ENCODE measurements at regions not wholly inside any gene's neighbourhood (a gene's known extent, or its start where the extent isn't known, plus 50 kb on each side); places are given as distances from the start of the nearest gene placed in this dataset.

DNA sequence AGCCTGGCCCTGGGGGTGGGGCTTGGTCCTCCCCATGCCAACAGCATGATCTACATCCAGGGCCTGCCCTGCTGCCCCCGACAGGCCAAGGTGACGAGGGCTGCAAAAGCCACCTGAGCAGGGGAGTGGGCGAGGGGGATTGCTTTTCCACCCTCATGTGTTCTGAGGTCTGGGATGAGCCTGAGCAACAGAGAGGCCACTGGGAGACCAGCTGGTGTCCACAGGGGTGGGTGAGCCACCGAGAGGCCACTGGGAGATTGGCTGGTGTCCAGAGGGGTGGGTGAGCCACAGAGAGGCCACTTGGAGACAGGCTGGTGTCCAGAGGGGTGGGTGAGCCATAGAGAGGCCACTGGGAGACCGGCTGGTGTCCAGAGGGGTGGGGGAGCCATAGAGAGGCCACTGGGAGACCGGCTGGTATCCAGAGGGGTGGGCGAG, 147.4 kb upstream of the GPC1 start:
- H3K9me3 ChIP-seq = no peaks in the 10 kb centered on the region
- 67 to 90% methylated on average over 1 to 7 of the region's 7 CpGs for WGBS, 2 donors
- H3K27ac ChIP-seq = no peak overlapping the region
- no peaks in the 10 kb centered on the region for H3K36me3 ChIP-seq
- no peaks in the 10 kb centered on the region for H3K4me1 ChIP-seq
- DNase-seq (no peak), ATAC-seq (ENCODE audit: low FRiP score in 2 of 2) (no peak)
- no peak overlapping the region for H3K4me3 ChIP-seq
- H3K27me3 ChIP-seq = no peaks in the 10 kb centered on the region
- TF ChIP-seq POLR2AphosphoS5 (IDR thresholded peaks at IDR 0.05) = no peak
- no peak for TF ChIP-seq POLR2A (IDR thresholded peaks at IDR 0.05)
- no peak for TF ChIP-seq CTCF (IDR thresholded peaks at IDR 0.05)
- TF ChIP-seq EP300 (IDR thresholded peaks at IDR 0.05) = no peak

- peak in 1 of 2 donors; percentile 64 for DNase-seq
- no peaks in the 10 kb centered on the region for H3K27me3 ChIP-seq
- TF ChIP-seq POLR2A (IDR thresholded peaks at IDR 0.05) (no peak), CTCF (IDR thresholded peaks at IDR 0.05) (no peak)
- 81 to 92% methylated on average over 11 to 30 of the region's 30 CpGs for WGBS, 2 donors
- H3K4me3 ChIP-seq = no peak overlapping the region
- H3K27ac ChIP-seq = no peak overlapping the region
- H3K9me3 ChIP-seq = no peaks in the 10 kb centered on the region
- no peaks in the 10 kb centered on the region for H3K4me1 ChIP-seq
- no peak for ATAC-seq (ENCODE audit: low FRiP score in 2 of 2)
- H3K36me3 ChIP-seq = no peaks in the 10 kb centered on the region
Observed at GRCh38 chr2:240289701-240290431, 145.6 kb upstream of the GPC1 start.

DNA sequence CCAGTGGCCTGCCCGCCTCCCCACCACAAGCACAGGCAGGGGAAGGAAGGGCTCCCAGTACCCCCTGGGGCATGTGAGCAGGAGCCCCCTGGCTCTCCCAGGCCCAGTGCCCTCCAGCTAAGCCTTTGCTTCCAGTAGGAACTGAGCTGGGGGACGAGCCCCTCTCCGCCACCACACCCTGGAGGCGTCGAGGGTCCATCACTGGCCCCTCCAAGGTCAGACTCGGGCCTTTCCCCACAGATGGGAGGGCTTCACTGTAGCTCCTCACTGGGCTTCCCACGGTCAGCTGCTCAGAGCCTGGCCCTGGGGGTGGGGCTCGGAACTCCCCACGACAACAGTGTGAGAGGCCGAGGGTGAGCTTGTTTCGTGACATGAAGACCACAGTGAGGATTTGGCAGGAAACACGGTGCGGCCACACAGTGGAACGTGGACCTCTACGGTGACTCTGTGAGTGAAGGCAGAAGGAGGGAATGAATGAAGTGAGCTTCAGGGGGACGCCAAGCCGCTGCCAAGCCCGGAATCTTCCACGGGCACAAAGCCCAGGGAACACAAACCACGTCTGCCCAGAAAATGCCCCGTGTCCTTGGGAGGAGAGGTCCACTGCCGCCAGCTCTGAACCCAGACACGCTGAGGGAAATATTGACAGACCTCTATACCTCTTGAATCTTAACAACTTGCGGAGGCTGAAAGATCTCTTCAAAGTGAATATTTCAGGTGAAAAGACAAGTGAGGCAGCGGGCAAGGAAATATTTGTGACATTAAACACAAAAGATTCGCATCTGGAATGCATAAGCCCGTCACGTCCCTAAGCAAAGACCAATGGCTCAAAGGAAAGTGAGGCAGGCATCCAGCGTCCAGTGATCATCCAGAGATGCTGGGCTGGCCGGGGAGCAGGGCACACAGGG, 144.8 kb upstream of the GPC1 start:
- H3K4me1 ChIP-seq = no peaks in the 10 kb centered on the region
- no peaks in the 10 kb centered on the region for H3K27me3 ChIP-seq
- H3K36me3 ChIP-seq = no peaks in the 10 kb centered on the region
- no peak overlapping the region for H3K27ac ChIP-seq
- DNase-seq (no peak), ATAC-seq (ENCODE audit: low FRiP score in 2 of 2) (no peak)
- no peaks in the 10 kb centered on the region for H3K9me3 ChIP-seq
- H3K4me3 ChIP-seq = no peak overlapping the region
- TF ChIP-seq EP300 (IDR thresholded peaks at IDR 0.05) = no peak
- TF ChIP-seq POLR2AphosphoS5 (IDR thresholded peaks at IDR 0.05) = no peak
- TF ChIP-seq CTCF (IDR thresholded peaks at IDR 0.05) = no peak
- no peak for TF ChIP-seq POLR2A (IDR thresholded peaks at IDR 0.05)
- WGBS, 2 donors = 84 to 86% methylated on average over 24 to 30 of the region's 30 CpGs

DNA sequence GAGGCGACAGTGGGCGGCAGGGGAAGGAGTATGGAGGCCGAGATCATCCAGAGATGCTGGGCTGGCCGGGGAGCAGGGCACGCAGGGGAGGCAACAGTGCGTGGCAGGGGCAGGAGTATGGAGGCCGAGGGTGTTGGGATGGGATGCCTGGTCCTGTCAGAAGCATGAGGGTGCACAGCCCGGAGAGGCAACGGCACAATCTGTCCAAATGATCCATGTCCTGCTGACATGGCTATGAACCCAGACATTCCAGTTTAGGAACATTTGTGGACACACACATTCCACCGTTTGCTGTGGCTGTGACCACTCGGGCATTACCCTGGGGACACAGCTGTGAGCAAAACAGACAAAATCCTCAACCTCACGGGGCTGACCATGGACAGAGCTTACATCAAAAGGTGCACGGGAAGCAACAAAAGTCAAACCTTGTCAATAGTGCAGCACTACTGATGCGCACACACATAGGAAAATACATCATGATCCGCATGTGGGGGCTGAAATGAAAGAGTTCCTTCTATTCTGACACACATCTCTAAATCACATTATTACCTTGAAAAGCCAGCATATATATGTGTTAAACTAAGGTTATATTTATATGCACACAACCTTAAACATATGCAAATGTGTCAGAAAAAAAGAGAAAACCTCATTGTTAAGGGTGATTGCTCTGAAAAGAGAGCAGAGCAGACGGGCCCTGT, 144.0 kb upstream of the GPC1 start:
- H3K9me3 ChIP-seq = no peaks in the 10 kb centered on the region
- no peak overlapping the region for H3K4me3 ChIP-seq
- H3K27me3 ChIP-seq = no peaks in the 10 kb centered on the region
- TF ChIP-seq POLR2A (IDR thresholded peaks at IDR 0.05) = no peak
- peak in 1 of 2 donors; percentile 31 for TF ChIP-seq POLR2AphosphoS5 (IDR thresholded peaks at IDR 0.05)
- no peak for ATAC-seq (ENCODE audit: low FRiP score in 2 of 2)
- H3K4me1 ChIP-seq = no peaks in the 10 kb centered on the region
- H3K27ac ChIP-seq = no peak overlapping the region
- 75 to 81% methylated on average over 15 to 16 of the region's 16 CpGs for WGBS, 2 donors
- DNase-seq = no peak
- H3K36me3 ChIP-seq = no peaks in the 10 kb centered on the region

DNA sequence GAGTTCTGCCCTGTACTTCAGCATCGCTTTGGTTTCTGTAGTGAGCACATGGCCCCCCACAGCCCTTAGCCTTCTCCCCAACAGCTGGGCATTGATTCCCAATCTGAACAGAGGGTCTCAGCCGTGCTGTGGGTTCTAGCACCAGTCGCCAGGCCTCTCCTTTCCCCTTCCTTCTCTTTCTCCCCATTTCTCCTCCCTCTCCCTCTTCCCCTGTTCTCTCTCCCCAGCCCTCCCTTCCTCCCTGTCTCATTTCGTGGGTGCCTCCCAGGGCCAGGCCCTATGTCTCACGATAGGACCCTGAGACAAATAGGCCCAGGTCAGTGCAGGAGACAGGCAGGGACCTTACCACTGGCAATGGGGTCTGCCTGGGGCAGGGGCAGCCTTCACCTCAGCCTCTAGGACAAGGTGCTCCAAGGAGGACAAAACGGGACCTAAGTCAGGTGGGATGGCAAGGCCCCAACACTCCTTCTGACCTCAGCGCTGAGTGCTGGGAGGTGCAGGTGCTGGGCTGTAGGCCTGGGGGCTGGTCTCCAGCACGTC, 143.4 kb upstream of the GPC1 start:
- no peaks in the 10 kb centered on the region for H3K4me1 ChIP-seq
- H3K4me3 ChIP-seq = no peak overlapping the region
- no peak for DNase-seq
- no peak for ATAC-seq (ENCODE audit: low FRiP score in 2 of 2)
- no peaks in the 10 kb centered on the region for H3K9me3 ChIP-seq
- TF ChIP-seq POLR2AphosphoS5 (IDR thresholded peaks at IDR 0.05) (no peak), CTCF (IDR thresholded peaks at IDR 0.05) (no peak), POLR2A (IDR thresholded peaks at IDR 0.05) (no peak), EP300 (IDR thresholded peaks at IDR 0.05) (no peak)
- 67 to 72% methylated on average over 8 of the region's 8 CpGs for WGBS, 2 donors
- no peak overlapping the region for H3K27ac ChIP-seq
- no peaks in the 10 kb centered on the region for H3K36me3 ChIP-seq
- no peaks in the 10 kb centered on the region for H3K27me3 ChIP-seq
